ENCODE measurements at regions not wholly inside any gene's neighbourhood (a gene's known extent, or its start where the extent isn't known, plus 50 kb on each side); places are given as distances from the start of the nearest gene placed in this dataset.

GRCh38 chr7:136513744-136514143, 354.7 kb upstream of the CHRM2 start:
- H3K4me3 ChIP-seq, result no peak overlapping the region
- H3K27me3 ChIP-seq, result no peaks in the 10 kb centered on the region
- H3K9me3 ChIP-seq, result peaks cover 11% of the 10 kb centered on the region; the same call in 1 of the 2 replicates
- H3K27ac ChIP-seq, result no peak overlapping the region
- H4K20me1 ChIP-seq, result no peaks in the 10 kb centered on the region
- H3K9ac ChIP-seq, result no peak overlapping the region
- H3K4me2 ChIP-seq, result no peak overlapping the region
- H3K4me1 ChIP-seq, result no peaks in the 10 kb centered on the region
- TF ChIP-seq Cebpa-rat (IDR thresholded peaks at IDR 0.05), result no peak
- H3K36me3 ChIP-seq, result no peaks in the 10 kb centered on the region

DNA sequence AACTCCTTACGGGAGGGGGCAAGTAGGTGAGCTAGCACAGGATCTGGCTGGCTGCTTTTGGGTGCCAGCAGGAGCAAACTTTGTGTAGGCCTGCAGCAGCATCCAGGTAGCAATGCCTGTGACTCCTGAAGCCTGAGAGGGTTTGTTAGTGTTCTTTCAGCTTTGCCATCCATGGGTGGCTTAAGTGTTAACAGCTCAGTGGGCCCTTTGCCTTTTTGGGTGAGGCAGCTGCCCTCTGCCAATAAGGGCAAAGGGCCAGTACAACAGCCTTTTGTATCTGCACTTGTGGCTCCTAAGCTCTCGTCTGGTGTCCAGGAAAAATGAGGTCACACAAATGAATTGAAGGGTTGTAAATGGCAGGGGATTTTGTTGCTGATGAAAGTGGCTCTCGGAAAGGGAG, 359.0 kb upstream of the CHRM2 start:
- Histone ChIP-seq H3K4me3 (no peak overlapping the region), H3K9me3 (peaks cover 11% of the 10 kb centered on the region; the same call in 1 of the 2 replicates), H3K4me1 (no peaks in the 10 kb centered on the region), H3K9ac (no peak overlapping the region), H3K27ac (no peak overlapping the region), H3K36me3 (no peaks in the 10 kb centered on the region), H4K20me1 (no peaks in the 10 kb centered on the region), H3K27me3 (no peaks in the 10 kb centered on the region), H3K4me2 (no peak overlapping the region)
- no peak for TF ChIP-seq Cebpa-rat (IDR thresholded peaks at IDR 0.05)

DNA sequence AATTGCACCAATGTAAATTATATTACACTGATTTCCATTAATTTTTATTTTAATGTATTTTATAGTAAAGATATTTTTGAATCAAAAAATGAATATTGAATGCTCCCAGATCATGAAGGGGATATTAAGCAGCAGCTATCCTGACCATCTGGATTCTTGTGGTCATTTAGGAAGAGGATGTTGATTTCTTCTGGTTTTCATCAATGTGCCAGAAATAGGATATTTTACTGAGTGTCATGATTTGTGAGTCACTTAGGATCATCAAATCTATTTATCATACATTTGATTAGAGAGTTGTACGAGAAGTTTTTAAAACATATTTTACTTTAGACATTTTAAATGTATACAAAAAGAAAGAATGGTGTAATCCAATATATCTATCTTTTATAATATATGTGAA, 366.3 kb upstream of the CHRM2 start:
- no peak for TF ChIP-seq Cebpa-rat (IDR thresholded peaks at IDR 0.05)
- Histone ChIP-seq H3K4me3 (no peak overlapping the region), H3K36me3 (no peaks in the 10 kb centered on the region), H3K27me3 (no peaks in the 10 kb centered on the region), H3K27ac (no peak overlapping the region), H4K20me1 (no peaks in the 10 kb centered on the region), H3K9me3 (no peaks in the 10 kb centered on the region), H3K4me1 (no peaks in the 10 kb centered on the region), H3K4me2 (no peak overlapping the region), H3K9ac (no peak overlapping the region)

DNA sequence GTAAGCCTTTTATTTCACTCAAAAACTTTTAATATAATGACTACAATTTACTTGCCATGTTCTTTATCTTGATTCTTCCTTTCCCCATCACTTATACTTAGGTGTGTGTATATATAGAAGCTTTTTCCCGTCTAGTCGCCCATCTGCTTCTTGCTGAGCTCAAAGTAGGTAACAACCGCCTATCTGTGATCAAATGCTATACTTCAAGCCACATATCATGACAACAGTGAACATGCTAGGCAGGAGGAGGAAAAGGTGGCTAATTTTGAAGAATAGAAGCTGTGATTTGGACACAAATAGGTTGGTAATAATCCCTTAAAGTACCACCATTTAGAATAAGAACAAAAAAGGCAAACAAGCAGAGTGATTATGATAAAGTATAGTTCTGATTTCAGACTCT, 367.3 kb upstream of the CHRM2 start:
- Histone ChIP-seq H3K27ac (no peak overlapping the region), H3K4me2 (no peak overlapping the region), H3K4me3 (no peak overlapping the region), H4K20me1 (no peaks in the 10 kb centered on the region), H3K4me1 (no peaks in the 10 kb centered on the region), H3K9ac (no peak overlapping the region), H3K27me3 (no peaks in the 10 kb centered on the region), H3K9me3 (no peaks in the 10 kb centered on the region), H3K36me3 (no peaks in the 10 kb centered on the region)
- TF ChIP-seq Cebpa-rat (IDR thresholded peaks at IDR 0.05), result no peak

DNA sequence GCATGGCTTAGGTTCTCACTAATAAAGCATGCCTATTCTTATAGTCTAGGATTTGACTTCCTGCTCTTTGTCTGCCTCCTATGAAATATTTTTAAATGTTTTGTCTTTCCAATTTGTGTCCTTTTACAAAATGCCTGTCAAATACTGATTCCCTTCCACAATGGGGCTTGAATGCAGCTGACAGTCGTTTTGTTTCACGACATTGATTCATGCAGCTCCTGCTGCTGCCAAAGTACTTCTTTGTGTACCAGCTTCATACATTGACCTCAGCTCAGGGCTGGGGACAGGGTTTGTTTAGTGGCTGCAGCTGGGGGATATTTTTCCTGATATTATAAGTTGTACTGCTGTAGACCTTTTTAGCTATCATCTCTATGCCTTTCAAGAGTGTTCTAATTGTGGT, 371.9 kb upstream of the CHRM2 start:
- Histone ChIP-seq H3K4me3 (no peak overlapping the region), H3K27ac (no peak overlapping the region), H3K9ac (no peak overlapping the region), H3K4me2 (no peak overlapping the region), H3K9me3 (no peaks in the 10 kb centered on the region), H3K36me3 (no peaks in the 10 kb centered on the region), H4K20me1 (no peaks in the 10 kb centered on the region), H3K27me3 (no peaks in the 10 kb centered on the region), H3K4me1 (no peaks in the 10 kb centered on the region)
- TF ChIP-seq Cebpa-rat (IDR thresholded peaks at IDR 0.05), result no peak

- Histone ChIP-seq H4K20me1 (no peaks in the 10 kb centered on the region), H3K27ac (no peak overlapping the region)
- TF ChIP-seq Cebpa-rat (IDR thresholded peaks at IDR 0.05), result no peak
Observed at GRCh38 chr7:136495081-136495480, 373.4 kb upstream of the CHRM2 start.

DNA sequence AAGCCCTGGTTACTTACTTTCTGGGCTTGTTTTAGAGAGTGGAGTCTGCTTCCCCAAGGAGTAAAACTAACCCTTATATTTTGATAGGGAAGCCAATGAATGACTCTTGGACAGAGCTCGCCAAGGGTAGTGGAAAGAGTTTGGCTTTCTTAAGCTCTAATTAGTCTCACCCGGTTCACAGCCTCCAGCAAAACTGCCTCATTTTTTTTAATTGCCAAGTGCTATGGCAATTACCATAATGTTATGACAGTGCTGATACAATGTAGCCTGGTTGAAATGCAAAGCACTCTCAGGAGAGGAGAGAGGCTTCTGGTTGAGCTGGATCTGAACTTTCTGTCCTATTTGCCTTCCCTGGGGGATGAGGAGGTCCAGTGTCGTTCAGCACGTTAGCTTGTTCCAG, 376.1 kb upstream of the CHRM2 start:
- Histone ChIP-seq H4K20me1 (no peaks in the 10 kb centered on the region), H3K4me3 (no peak overlapping the region), H3K36me3 (no peaks in the 10 kb centered on the region), H3K9me3 (no peaks in the 10 kb centered on the region), H3K27ac (no peak overlapping the region), H3K4me1 (no peaks in the 10 kb centered on the region), H3K27me3 (no peaks in the 10 kb centered on the region), H3K4me2 (no peak overlapping the region), H3K9ac (no peak overlapping the region)
- no peak for TF ChIP-seq Cebpa-rat (IDR thresholded peaks at IDR 0.05)

More at GRCh38 chr7:136495081-136495480, 373.4 kb upstream of the CHRM2 start:
- H3K4me3 ChIP-seq, result no peak overlapping the region
- H3K9me3 ChIP-seq, result no peaks in the 10 kb centered on the region
- H3K36me3 ChIP-seq, result no peaks in the 10 kb centered on the region
- no peak overlapping the region for H3K9ac ChIP-seq
- no peak overlapping the region for H3K4me2 ChIP-seq
- H3K4me1 ChIP-seq, result no peaks in the 10 kb centered on the region
- H3K27me3 ChIP-seq, result no peaks in the 10 kb centered on the region

- H3K27me3 ChIP-seq, result no peaks in the 10 kb centered on the region
Observed at GRCh38 chr7:136489808-136490207, 378.6 kb upstream of the CHRM2 start.

DNA sequence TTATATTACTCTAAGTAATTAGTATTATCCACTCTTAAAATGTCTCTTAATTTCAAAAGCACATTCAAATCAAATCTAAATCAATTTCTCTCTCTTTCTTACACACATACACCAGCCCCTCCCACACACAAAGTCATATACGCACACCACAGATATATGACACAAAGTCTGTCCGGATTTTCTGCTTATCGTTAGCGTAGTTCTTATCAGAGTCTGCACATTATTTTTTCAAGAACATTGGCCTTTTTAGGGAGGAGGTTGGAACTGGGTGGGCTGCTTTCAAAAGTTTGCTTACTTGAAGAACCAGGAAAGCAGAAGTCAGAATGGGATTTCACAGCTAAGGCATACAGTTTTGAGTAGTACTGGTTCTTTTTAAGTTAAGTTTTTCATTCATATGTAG, 387.6 kb upstream of the CHRM2 start:
- Histone ChIP-seq H3K4me1 (no peaks in the 10 kb centered on the region), H3K4me3 (no peak overlapping the region), H3K36me3 (no peaks in the 10 kb centered on the region), H4K20me1 (no peaks in the 10 kb centered on the region), H3K9me3 (no peaks in the 10 kb centered on the region), H3K27me3 (no peaks in the 10 kb centered on the region), H3K9ac (no peak overlapping the region), H3K27ac (no peak overlapping the region), H3K4me2 (no peak overlapping the region)
- TF ChIP-seq Cebpa-rat (IDR thresholded peaks at IDR 0.05), result no peak

More at GRCh38 chr7:136489808-136490207, 378.6 kb upstream of the CHRM2 start:
- H4K20me1 ChIP-seq, result no peaks in the 10 kb centered on the region
- H3K9me3 ChIP-seq, result no peaks in the 10 kb centered on the region
- TF ChIP-seq Cebpa-rat (IDR thresholded peaks at IDR 0.05), result no peak
- no peak overlapping the region for H3K4me3 ChIP-seq
- H3K4me1 ChIP-seq, result no peaks in the 10 kb centered on the region
- H3K36me3 ChIP-seq, result no peaks in the 10 kb centered on the region
- no peak overlapping the region for H3K4me2 ChIP-seq
- H3K27ac ChIP-seq, result no peak overlapping the region
- H3K9ac ChIP-seq, result no peak overlapping the region

- Histone ChIP-seq H4K20me1 (no peaks in the 10 kb centered on the region), H3K9me3 (no peaks in the 10 kb centered on the region), H3K27me3 (no peaks in the 10 kb centered on the region), H3K27ac (no peak overlapping the region), H3K4me3 (no peak overlapping the region), H3K4me1 (no peaks in the 10 kb centered on the region), H3K36me3 (no peaks in the 10 kb centered on the region), H3K4me2 (no peak overlapping the region), H3K9ac (no peak overlapping the region)
- TF ChIP-seq Cebpa-rat (IDR thresholded peaks at IDR 0.05), result no peak
Observed at GRCh38 chr7:136479922-136480321, 388.5 kb upstream of the CHRM2 start.

DNA sequence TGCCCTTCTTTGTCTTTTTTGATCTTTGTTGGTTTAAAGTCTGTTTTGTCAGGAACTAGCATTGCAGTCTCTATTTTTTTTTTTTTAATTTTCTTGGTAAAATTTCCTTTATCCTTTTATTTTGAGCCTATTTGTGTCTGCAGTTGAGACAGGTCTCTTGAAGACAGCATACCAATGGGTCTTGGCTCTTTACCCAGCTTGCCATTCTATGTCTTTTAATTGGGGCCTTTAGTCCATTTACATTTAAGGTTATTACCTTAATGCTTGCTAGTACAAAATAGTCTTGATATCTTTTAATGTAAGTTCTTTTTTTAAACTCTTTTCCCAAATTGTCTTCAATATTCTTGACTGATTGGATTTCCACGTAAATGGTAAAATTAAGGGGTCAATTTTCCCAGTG, 398.3 kb upstream of the CHRM2 start:
- Histone ChIP-seq H3K4me1 (no peaks in the 10 kb centered on the region), H3K4me3 (no peak overlapping the region), H3K4me2 (no peak overlapping the region), H4K20me1 (no peaks in the 10 kb centered on the region), H3K27ac (no peak overlapping the region), H3K9ac (no peak overlapping the region), H3K9me3 (peaks cover 33% of the 10 kb centered on the region), H3K36me3 (no peaks in the 10 kb centered on the region), H3K27me3 (no peaks in the 10 kb centered on the region)
- no peak for TF ChIP-seq Cebpa-rat (IDR thresholded peaks at IDR 0.05)

Data from BLaER1 (cell line).